Fibroblast of pulmonary artery (primary cell): ENCODE measurements at regions not wholly inside any gene's neighbourhood (a gene's known extent, or its start where the extent isn't known, plus 50 kb on each side); places are given as distances from the start of the nearest gene placed in this dataset.

Experiments
- DNase-seq: peaks from one replicate; pipeline ENCODE4 v3.0.0-alpha.2; 2010; ENCODE audit warnings: low read depth
- H3K4me3 ChIP-seq: replicated peaks from 2 replicates; pipeline ENCODE4 v1.5.1; 2011; ENCODE audit warnings: low read depth, mild to moderate bottlenecking, control low read depth, low read length, moderate library complexity
- TF ChIP-seq, protein P1 (sequence below): IDR thresholded peaks from 2 replicates; pipeline ENCODE4 v1.5.1; 2011; ENCODE audit warnings: mild to moderate bottlenecking, control low read depth, low read length, inconsistent platforms; ENCODE audit errors: missing control alignments

DNA sequence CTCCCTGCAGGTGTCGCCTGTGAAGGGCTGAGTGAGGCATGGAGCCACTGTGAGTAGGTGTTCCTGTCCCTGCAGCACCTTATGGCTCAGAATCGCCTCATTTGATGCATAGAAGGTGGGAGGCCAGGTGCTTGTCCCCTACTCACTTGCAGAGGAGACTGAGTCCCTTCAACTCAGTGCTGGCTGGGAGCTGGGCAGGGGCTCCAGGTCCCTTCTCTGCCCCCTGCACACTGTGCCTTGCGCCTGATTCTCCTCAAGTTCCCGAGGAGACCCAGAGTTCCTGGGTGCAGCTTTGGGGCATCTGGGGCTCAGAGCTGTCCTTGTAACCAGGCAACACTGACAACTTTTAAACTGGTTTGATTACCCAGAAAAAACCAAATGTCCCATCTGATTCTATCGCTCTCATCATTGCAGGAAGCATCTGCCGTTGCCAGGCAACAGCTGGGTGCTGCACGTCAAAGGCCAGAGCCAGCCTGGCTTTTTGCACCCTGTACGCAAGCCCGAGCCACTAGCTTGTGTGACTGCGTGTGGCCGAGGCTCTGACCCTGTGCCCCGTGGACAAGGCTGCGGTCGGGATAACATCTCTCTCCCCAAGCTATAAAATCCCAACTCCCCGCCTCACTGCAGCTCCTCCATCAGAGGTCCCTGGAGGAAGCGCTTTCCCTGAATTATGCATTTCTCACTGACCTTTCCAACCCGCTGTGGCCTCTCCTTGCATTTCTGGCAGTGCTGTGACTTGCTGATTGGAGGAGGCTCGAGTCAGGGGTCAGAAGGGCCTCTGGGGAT is 130.8 kb upstream of the HDAC4 start:
- no peak for DNase-seq
- TF ChIP-seq, protein P1, sequence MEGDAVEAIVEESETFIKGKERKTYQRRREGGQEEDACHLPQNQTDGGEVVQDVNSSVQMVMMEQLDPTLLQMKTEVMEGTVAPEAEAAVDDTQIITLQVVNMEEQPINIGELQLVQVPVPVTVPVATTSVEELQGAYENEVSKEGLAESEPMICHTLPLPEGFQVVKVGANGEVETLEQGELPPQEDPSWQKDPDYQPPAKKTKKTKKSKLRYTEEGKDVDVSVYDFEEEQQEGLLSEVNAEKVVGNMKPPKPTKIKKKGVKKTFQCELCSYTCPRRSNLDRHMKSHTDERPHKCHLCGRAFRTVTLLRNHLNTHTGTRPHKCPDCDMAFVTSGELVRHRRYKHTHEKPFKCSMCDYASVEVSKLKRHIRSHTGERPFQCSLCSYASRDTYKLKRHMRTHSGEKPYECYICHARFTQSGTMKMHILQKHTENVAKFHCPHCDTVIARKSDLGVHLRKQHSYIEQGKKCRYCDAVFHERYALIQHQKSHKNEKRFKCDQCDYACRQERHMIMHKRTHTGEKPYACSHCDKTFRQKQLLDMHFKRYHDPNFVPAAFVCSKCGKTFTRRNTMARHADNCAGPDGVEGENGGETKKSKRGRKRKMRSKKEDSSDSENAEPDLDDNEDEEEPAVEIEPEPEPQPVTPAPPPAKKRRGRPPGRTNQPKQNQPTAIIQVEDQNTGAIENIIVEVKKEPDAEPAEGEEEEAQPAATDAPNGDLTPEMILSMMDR: no peak
- H3K4me3 ChIP-seq: no peak overlapping the region

GRCh38 chr2:239530749-239531316 is 130.0 kb upstream of the HDAC4 start:
- TF ChIP-seq, protein P1: no peak
- H3K4me3 ChIP-seq: no peak overlapping the region
- DNase-seq: no peak

GRCh38 chr2:239529313-239530015 is 128.6 kb upstream of the HDAC4 start:
- no peak for DNase-seq
- no peak overlapping the region for H3K4me3 ChIP-seq
- TF ChIP-seq, protein P1: no peak

GRCh38 chr2:239528883-239529282 is 128.1 kb upstream of the HDAC4 start:
- DNase-seq: no peak
- TF ChIP-seq, protein P1: no peak
- no peak overlapping the region for H3K4me3 ChIP-seq

GRCh38 chr2:239528146-239528545 is 127.3 kb upstream of the HDAC4 start:
- TF ChIP-seq, protein P1: no peak
- H3K4me3 ChIP-seq: no peak overlapping the region
- DNase-seq: no peak

- DNase-seq: no peak
- no peak overlapping the region for H3K4me3 ChIP-seq
- TF ChIP-seq, protein P1: no peak
Measured at GRCh38 chr2:239526666-239527415, 126.0 kb upstream of the HDAC4 start.
